ENCODE measurements at regions not wholly inside any gene's neighbourhood (a gene's known extent, or its start where the extent isn't known, plus 50 kb on each side); places are given as distances from the start of the nearest gene placed in this dataset.
"Not testable (repeated sequence)": the region's sequence is repeated elsewhere in the genome, so short reads cannot be mapped to it uniquely, and the experiment has no call there.

DNA sequence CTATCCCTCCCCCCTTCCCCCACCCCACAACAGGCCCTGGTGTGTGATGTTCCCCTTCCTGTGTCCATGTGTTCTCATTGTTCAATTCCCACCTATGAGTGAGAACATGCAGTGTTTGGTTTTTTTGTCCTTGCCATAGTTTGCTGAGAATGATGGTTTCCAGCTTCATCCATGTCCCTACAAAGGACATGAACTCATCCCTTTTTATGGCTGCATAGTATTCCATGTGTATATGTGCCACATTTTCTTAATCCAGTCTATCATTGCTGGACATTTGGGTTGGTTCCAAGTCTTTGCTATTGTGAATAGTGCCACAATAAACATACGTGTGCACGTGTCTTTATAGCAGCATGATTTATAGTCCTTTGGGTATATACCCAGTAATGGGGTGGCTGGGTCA is 52.3 kb upstream of the MAN1A2 start:
- not testable (repeated sequence) for DNase-seq

DNA sequence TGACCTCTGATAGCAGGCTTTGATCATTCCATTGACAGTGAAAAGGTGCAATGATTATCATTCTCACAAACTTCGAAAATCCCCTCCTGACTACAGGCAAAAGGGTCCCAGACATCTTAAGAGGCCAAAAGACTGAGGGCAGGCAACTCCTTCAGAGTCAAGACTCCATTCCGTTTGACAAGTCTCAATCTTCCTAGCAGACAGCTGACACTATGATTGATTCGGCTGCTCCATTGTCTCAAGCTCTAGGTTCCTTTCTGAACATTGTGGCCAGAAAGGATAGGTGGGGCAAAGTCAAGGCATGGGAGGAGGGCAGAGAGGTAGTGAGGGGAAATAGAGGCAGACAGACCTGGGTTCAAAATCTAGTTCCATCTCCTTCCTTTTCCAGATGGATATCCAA is 53.7 kb upstream of the MAN1A2 start:
- DNase-seq: no peak

DNA sequence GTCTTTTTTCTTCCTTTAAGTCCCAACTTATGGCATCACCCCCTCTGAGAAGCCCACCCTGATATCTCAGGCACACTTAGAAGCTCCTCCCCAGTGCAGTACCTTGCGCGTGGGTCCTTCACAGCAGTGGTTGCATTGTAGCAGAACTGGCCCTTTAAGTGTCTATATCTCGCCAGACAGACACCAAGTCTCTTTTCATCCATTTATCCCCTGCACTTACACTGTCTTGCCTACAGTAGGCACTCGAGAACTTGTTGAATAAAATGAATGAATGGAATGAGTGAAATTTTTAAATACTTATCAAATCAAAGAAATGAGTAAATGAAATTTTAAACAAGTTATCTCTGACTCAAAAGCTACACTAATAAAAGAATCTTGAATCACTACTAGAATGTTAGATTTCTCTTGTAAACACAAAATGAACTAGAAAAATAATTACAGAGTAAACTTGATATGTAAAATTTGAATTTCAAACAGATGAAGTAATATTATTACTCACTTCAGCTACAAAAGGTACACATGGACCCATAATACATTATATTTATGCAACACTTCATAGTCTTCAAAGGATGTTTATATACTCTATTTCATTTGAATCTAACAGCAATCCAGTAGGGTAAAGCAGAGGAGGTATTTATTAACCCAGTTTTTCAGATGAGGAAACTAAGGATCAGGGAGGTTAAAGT is 54.7 kb upstream of the MAN1A2 start:
- no peak for DNase-seq

DNA sequence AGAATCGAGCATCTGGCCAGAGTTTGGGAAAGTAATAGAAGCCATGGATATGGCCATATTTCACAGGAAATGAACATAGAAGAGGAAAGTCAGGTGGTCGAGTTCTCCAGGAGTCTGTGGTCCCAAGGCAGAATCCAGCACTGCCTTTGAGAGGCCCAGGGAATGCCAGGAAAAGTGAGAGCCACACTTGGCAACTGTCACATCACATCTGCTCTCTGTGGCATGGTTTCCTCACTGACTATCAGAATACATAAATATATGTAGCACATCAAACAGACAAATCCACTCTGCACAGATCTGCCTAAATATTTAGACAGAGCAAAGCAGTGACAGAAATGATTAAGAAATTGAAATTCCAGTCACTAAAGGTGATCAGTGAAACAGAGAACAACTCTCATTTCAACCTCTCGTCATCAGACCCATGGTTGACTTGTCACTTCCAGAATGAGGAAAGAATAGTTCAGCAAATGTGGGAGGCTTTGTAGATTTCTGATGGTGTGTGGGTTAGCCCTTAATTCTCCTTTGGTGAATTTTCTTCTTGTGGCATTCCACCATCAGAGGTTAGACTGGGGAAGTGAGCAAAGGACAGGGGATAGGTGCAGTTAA is 58.8 kb upstream of the MAN1A2 start:
- no peak for DNase-seq

DNA sequence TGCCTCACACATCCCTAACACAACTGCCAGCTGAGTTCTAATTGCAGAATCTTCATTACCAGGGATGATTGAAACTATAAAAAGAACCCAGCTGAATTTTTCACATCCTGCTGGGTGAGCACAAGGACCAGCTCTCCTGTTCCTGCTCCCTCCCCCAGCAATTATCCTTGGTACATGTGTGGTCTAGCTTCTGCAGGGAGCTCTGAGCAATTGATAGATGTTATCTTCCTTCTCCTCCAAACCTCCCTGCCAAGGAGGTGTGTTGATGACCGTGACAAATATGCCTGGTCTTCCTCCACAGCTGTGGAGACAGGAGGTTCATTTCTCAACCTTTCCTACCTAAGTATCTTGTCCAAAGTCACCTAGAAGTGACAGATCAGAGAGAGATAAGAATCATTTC is 65.3 kb upstream of the MAN1A2 start:
- DNase-seq: no peak

DNA sequence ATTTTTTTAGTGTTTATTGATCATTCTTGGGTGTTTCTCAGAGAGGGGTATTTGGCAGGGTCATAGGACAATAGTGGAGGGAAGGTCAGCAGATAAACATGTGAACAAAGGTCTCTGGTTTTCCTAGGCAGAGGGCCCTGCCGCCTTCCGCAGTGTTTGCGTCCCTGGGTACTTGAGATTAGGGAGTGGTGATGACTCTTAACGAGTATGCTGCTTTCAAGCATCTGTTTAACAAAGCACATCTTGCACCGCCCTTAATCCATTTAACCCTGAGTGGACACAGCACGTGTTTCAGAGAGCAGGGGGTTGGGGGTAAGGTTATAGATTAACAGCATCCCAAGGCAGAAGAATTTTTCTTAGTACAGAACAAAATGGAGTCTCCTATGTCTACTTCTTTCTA is 67.1 kb upstream of the MAN1A2 start:
- DNase-seq: not testable (repeated sequence)

GRCh38 chr1:117295001-117295400 is 72.2 kb upstream of the MAN1A2 start:
- no peak for DNase-seq

DNA sequence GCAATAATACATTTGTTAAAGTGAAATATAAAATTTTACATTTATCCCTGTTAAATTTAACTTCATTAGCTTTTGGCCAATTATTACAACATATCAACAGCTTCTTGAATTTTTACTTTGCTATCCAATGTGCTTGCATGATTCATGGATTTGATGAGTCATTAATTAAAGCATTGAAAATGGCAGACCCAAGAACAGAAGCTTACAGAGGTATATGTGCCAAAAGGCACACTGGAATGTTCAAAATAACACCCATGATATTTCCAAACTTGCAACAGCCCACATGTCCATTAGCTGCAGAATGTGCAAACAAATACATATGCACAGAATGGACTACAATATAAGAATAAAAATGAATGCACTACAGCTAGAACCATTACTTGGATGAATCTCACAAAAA is 76.4 kb upstream of the MAN1A2 start:
- no peak for DNase-seq

GRCh38 chr1:117289316-117289870 is 77.9 kb upstream of the MAN1A2 start:
- no peak for DNase-seq

GRCh38 chr1:117286562-117286961 is 75.8 kb upstream of the VTCN1 start:
- DNase-seq: no peak

DNA sequence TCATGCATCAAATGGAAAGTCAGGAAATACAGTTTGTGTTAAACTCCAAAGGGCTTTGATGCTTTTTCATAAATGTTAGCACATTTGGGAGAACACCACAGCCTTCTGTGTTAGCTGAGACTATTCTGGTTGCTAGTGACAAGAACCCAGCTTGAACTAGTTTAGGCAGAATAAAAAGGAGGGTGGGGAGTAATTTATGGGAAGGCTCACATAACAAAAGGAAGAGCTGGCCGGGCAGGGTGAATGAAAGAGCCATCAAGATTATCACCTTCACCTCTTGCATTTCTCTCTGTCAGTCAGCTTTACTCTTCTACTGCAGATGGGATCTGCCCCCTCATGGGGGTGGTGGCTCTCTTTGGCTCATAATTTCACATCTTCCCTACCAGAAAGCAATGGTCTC is 75.4 kb upstream of the VTCN1 start:
- DNase-seq: no peak

- peak; percentile 23 to 40 for DNase-seq
These were observed 73.9 kb upstream of the VTCN1 start for GRCh38 chr1:117284399-117285215.

DNA sequence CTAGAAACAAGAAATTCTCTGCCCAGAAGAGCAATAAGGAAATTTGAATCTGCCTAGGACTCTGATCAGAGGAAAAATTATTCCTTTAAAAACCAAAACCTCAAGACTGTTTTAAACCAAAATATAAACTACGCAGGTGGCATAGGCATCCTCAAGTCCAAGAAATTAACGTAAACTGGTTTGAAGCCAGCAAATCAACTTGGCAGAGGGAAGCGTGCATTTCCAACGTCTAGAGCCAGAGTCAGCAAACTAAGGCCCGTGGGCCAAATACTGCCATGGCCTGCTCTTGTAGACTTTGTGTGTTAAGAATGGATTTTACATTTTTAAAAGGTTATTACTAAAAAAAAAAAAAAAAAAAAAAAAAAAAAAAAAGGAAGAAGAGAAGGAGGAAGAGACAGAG is 67.8 kb upstream of the VTCN1 start:
- no peak for DNase-seq

GRCh38 chr1:117275055-117275454 is 64.3 kb upstream of the VTCN1 start:
- DNase-seq: no peak

DNA sequence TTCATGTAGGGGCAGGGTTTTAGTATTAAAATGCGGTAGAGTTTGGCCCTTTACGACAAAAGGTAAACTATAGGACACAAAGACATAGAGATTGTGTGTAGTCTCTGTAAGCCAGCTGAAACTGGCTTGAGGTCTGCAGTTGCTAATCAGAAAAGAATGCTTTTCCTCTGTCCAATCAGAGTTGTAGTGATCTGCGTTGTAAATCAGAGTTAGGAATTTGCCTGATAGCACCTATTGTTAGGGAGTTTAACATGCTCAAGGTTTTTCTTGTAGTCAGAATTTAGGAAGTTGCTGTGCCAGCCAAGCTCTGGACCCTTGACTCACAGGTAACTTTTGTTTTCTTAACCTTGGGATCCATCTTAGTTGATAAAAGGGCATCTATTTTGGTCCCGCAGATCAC is 61.2 kb upstream of the VTCN1 start:
- no peak for DNase-seq

GRCh38 chr1:117271129-117271528 is 60.4 kb upstream of the VTCN1 start:
- no peak for DNase-seq

GRCh38 chr1:117270679-117271078 is 60.0 kb upstream of the VTCN1 start:
- no peak for DNase-seq

DNA sequence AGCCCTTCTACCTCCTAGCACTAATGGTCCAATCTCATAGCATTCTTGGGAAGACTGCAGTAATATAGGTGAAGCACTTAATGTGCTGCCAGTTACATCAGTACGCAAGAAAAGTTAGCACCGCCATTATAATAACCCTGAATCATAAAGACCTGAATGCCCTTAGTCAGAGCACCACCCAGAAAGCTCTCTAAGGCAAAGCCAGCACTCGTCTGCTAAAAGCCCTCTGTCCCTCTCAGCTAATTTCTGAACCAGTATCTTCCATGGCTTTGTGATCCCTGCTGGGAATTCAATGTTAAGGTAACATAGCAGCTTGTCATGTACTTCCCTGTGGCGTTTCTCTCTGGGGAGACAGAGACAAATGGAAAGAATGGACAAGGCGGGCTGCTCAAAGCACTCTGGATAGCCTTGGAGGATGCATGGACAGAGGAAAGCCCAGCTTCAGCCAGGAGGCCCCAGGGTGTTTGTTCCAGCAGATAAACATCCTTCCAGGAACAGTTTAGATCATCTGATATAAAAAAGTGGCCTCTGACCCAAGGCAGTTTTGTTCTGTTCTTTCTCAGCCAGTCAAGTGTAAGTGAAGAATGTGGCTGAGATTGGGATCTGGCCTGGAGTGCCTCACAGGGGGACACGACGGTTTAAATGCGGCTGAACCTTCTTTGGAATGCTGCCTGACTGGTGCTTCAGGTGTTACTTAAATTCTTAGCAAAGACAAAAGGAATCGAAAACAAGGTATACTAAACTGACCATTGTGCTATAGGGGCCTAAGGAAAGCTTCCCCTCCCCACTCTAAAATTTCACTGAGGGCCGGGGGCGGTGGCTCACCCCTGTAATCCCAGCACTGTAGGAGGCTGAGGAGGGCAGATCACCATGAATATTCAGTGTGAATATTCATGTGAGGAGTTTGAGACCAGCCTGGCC is 58.1 kb upstream of the VTCN1 start:
- DNase-seq: no peak

GRCh38 chr1:117267232-117267774 is 56.6 kb upstream of the VTCN1 start:
- no peak for DNase-seq

- DNase-seq: no peak
These were observed 52.2 kb upstream of the VTCN1 start for GRCh38 chr1:117262976-117263375.

DNA sequence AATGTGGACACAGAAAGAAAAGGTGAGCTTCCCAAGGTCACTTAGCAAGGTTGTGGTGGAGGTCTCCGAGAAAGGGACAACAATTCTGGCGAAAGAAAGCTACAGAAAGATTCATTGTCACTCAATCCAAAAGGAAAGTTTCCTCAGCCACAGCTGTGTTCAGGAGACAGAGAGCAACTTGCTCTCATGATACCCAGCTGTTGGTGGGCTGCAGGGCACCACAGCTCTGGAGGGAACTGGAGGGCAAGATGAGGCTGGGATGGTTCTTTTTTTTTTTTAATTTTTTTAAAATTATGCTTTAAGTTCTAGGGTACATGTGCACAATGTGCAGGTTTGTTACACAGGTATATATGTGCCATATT is 50.7 kb upstream of the VTCN1 start:
- no peak for DNase-seq

DNA sequence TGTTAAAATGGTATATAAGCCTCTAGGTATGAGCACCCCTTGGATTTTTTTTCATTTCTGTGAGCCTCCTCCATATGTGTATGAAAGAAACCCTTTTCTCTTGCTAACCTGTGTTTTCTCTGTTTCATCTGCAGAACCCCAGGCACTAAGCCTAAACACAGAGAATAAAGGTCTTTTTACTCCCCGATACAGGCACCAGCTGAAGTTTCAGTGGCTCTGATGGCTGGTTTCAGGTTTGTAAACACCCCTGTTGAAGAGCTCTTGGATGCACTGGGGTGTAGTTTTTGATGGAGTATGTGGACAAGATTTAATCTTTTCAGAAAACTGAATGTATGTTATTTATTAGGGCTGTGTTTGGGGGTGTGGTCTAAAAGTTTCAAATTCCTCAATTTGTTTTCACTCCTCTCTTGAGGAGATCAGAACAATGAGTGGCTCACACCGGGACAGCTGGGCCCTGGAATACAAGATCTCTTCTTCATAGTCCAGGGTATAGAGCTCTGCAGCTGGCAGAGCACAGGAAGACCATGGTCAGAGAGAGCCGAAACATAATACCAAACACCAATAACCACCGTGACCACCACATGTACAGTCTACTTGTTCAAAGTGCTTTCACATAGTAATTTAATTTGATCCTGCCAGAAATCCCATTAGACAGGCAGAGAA is 50.2 kb upstream of the VTCN1 start:
- no peak for DNase-seq
